ENCODE measurements at regions not wholly inside any gene's neighbourhood (a gene's known extent, or its start where the extent isn't known, plus 50 kb on each side); places are given as distances from the start of the nearest gene placed in this dataset.
"Not testable (repeated sequence)": the region's sequence is repeated elsewhere in the genome, so short reads cannot be mapped to it uniquely, and the experiment has no call there.

DNA sequence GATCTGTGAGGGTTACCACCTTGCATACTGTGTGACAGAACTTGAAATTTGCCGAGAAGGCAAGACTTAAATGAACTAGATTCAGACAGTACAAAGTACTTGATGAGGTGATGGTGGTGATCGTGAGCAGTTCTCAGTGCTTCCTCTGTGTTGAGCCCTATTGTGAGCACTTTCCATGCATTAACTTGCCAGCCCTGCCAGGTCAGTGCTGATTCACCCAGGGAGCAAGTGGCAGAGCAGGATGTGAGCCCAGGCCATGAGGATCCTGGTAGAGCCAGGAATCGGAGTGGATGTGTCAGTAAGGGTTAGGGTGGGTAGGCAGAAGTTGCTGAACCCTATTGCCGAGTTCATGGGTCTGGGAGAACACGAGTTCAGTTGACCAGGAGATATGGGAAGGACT is 4545.7 kb upstream of the TPTE start:
- no CpG with 5 or more reads among the region's 5 CpGs for WGBS, 3 donors
- not testable (repeated sequence) for H3K4me1 ChIP-seq (ENCODE audit: control insufficient read depth in 3 of 3, insufficient read depth in 2 of 3, low read depth in 1 of 3, low read length in 2 of 3); H3K36me3 ChIP-seq (ENCODE audit: control insufficient read depth in 3 of 3, insufficient read depth in 2 of 3, low read depth in 1 of 3, low read length in 3 of 3); H3K27me3 ChIP-seq (ENCODE audit: control insufficient read depth in 3 of 3, insufficient read depth in 3 of 3, low read length in 3 of 3); FAIRE-seq; H3K4me3 ChIP-seq (ENCODE audit: low read depth in 1 of 3, low read length in 3 of 3); H3K9me3 ChIP-seq (ENCODE audit: control insufficient read depth in 2 of 2, insufficient read depth in 1 of 2, low read depth in 1 of 2, low read length in 1 of 2); DNase-seq; H3K27ac ChIP-seq (ENCODE audit: low read depth in 1 of 3, low read length in 2 of 3)

GRCh38 chr21:5997586-5997985 is 4523.8 kb upstream of the TPTE start:
- FAIRE-seq; H3K4me1 ChIP-seq (ENCODE audit: control insufficient read depth in 3 of 3, insufficient read depth in 2 of 3, low read depth in 1 of 3, low read length in 2 of 3); H3K27me3 ChIP-seq (ENCODE audit: control insufficient read depth in 3 of 3, insufficient read depth in 3 of 3, low read length in 3 of 3); H3K9me3 ChIP-seq (ENCODE audit: control insufficient read depth in 2 of 2, insufficient read depth in 1 of 2, low read depth in 1 of 2, low read length in 1 of 2); H3K36me3 ChIP-seq (ENCODE audit: control insufficient read depth in 3 of 3, insufficient read depth in 2 of 3, low read depth in 1 of 3, low read length in 3 of 3); DNase-seq; H3K27ac ChIP-seq (ENCODE audit: low read depth in 1 of 3, low read length in 2 of 3); H3K4me3 ChIP-seq (ENCODE audit: low read depth in 1 of 3, low read length in 3 of 3): not testable (repeated sequence)
- WGBS, 3 donors: no CpG with 5 or more reads among the region's 2 CpGs

DNA sequence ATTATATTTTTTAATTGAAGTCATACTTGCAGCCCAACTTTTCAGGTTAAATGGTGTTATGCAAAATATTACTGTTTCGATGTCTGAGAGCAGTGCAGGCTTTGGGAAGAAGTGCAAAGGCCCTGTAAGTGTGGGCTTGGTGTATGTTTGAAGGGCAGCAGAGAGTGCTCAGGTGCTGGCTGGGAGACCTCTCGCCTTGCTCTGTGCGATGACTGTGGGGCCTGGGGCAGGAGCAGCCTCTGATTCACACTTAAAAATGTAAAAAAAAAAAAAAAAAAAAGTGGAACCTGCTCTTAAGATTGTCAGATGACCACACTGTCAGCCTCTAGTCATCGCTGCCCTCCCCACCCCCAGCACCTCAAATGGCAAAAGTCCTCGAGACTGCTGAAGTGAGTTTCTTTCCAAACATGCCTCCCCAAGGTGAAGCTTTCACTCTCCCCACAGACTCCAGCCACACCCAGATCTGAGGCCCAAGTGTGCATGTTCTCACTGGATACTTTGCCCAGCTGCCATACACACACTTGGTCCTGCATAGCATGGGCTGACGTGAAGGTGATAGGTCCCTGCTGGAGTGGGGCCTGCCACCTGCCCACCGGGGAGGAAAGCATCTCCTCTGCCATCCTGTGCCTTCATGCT is 4505.8 kb upstream of the TPTE start:
- no CpG with 5 or more reads among the region's 7 CpGs for WGBS, 3 donors
- DNase-seq; H3K9me3 ChIP-seq (ENCODE audit: control insufficient read depth in 2 of 2, insufficient read depth in 1 of 2, low read depth in 1 of 2, low read length in 1 of 2); H3K4me3 ChIP-seq (ENCODE audit: low read depth in 1 of 3, low read length in 3 of 3); H3K36me3 ChIP-seq (ENCODE audit: control insufficient read depth in 3 of 3, insufficient read depth in 2 of 3, low read depth in 1 of 3, low read length in 3 of 3); H3K4me1 ChIP-seq (ENCODE audit: control insufficient read depth in 3 of 3, insufficient read depth in 2 of 3, low read depth in 1 of 3, low read length in 2 of 3); H3K27me3 ChIP-seq (ENCODE audit: control insufficient read depth in 3 of 3, insufficient read depth in 3 of 3, low read length in 3 of 3); H3K27ac ChIP-seq (ENCODE audit: low read depth in 1 of 3, low read length in 2 of 3); FAIRE-seq: not testable (repeated sequence)

- not testable (repeated sequence) for DNase-seq; FAIRE-seq; H3K27ac ChIP-seq (ENCODE audit: low read depth in 1 of 3, low read length in 2 of 3); H3K36me3 ChIP-seq (ENCODE audit: control insufficient read depth in 3 of 3, insufficient read depth in 2 of 3, low read depth in 1 of 3, low read length in 3 of 3); H3K27me3 ChIP-seq (ENCODE audit: control insufficient read depth in 3 of 3, insufficient read depth in 3 of 3, low read length in 3 of 3); H3K4me1 ChIP-seq (ENCODE audit: control insufficient read depth in 3 of 3, insufficient read depth in 2 of 3, low read depth in 1 of 3, low read length in 2 of 3); H3K9me3 ChIP-seq (ENCODE audit: control insufficient read depth in 2 of 2, insufficient read depth in 1 of 2, low read depth in 1 of 2, low read length in 1 of 2); H3K4me3 ChIP-seq (ENCODE audit: low read depth in 1 of 3, low read length in 3 of 3)
- WGBS, 3 donors: no CpG with 5 or more reads among the region's 5 CpGs
Observed at GRCh38 chr21:6020460-6020859, 4500.9 kb upstream of the TPTE start.

- H3K36me3 ChIP-seq (ENCODE audit: control insufficient read depth in 3 of 3, insufficient read depth in 2 of 3, low read depth in 1 of 3, low read length in 3 of 3); H3K27ac ChIP-seq (ENCODE audit: low read depth in 1 of 3, low read length in 2 of 3); H3K9me3 ChIP-seq (ENCODE audit: control insufficient read depth in 2 of 2, insufficient read depth in 1 of 2, low read depth in 1 of 2, low read length in 1 of 2); H3K27me3 ChIP-seq (ENCODE audit: control insufficient read depth in 3 of 3, insufficient read depth in 3 of 3, low read length in 3 of 3); DNase-seq; FAIRE-seq; H3K4me3 ChIP-seq (ENCODE audit: low read depth in 1 of 3, low read length in 3 of 3); H3K4me1 ChIP-seq (ENCODE audit: control insufficient read depth in 3 of 3, insufficient read depth in 2 of 3, low read depth in 1 of 3, low read length in 2 of 3): not testable (repeated sequence)
- no CpG with 5 or more reads among the region's 10 CpGs for WGBS, 3 donors
Observed at GRCh38 chr21:6020953-6021716, 4500.2 kb upstream of the TPTE start.

- DNase-seq; H3K36me3 ChIP-seq (ENCODE audit: control insufficient read depth in 3 of 3, insufficient read depth in 2 of 3, low read depth in 1 of 3, low read length in 3 of 3); FAIRE-seq; H3K27ac ChIP-seq (ENCODE audit: low read depth in 1 of 3, low read length in 2 of 3); H3K4me1 ChIP-seq (ENCODE audit: control insufficient read depth in 3 of 3, insufficient read depth in 2 of 3, low read depth in 1 of 3, low read length in 2 of 3); H3K4me3 ChIP-seq (ENCODE audit: low read depth in 1 of 3, low read length in 3 of 3); H3K27me3 ChIP-seq (ENCODE audit: control insufficient read depth in 3 of 3, insufficient read depth in 3 of 3, low read length in 3 of 3); H3K9me3 ChIP-seq (ENCODE audit: control insufficient read depth in 2 of 2, insufficient read depth in 1 of 2, low read depth in 1 of 2, low read length in 1 of 2): not testable (repeated sequence)
- no CpG with 5 or more reads among the region's 4 CpGs for WGBS, 3 donors
Observed at GRCh38 chr21:6021717-6022270, 4499.6 kb upstream of the TPTE start.

DNA sequence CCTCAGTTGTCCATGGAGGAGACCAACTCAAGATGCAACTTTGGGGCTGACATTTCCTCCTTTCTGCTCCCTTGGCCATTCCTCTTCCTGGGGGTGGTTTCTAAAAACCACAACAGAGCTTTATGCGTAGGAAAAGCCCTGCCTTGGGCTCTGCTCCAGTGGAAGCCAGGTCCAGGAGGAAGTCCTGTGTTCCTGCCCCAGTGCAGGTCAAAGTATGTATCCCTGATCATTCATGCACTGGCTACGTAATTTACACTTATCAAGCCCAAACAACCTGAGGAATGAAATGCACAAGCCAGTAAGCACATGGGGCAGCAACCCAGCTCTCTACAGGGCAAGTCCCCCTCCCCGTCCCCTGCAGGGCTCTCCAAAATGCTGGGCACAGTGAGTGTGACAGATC is 4498.1 kb upstream of the TPTE start:
- WGBS, 3 donors: no CpG with 5 or more reads among the region's 3 CpGs
- H3K9me3 ChIP-seq (ENCODE audit: control insufficient read depth in 2 of 2, insufficient read depth in 1 of 2, low read depth in 1 of 2, low read length in 1 of 2); FAIRE-seq; H3K36me3 ChIP-seq (ENCODE audit: control insufficient read depth in 3 of 3, insufficient read depth in 2 of 3, low read depth in 1 of 3, low read length in 3 of 3); DNase-seq; H3K4me3 ChIP-seq (ENCODE audit: low read depth in 1 of 3, low read length in 3 of 3); H3K4me1 ChIP-seq (ENCODE audit: control insufficient read depth in 3 of 3, insufficient read depth in 2 of 3, low read depth in 1 of 3, low read length in 2 of 3); H3K27ac ChIP-seq (ENCODE audit: low read depth in 1 of 3, low read length in 2 of 3); H3K27me3 ChIP-seq (ENCODE audit: control insufficient read depth in 3 of 3, insufficient read depth in 3 of 3, low read length in 3 of 3): not testable (repeated sequence)

DNA sequence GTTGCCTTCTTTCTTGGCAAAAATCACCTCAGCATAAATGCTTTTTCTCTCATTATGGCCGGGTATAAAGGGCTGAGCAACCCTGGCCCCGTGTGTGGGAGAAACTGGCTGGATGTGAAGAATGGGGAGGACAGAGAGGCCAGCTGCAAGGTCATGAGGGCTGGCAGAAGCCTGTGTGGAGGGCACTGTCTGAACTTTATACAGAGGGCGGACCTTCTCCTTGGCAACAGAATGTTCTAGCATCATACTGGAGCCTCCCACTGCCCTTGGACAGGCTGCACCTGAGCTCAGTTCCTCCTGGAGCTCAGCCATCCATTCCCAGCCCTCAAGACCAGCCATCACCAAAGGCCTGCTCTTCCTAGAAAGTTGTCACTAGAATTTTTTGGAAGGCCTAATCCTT is 4496.2 kb upstream of the TPTE start:
- not testable (repeated sequence) for H3K27me3 ChIP-seq (ENCODE audit: control insufficient read depth in 3 of 3, insufficient read depth in 3 of 3, low read length in 3 of 3); DNase-seq; H3K4me3 ChIP-seq (ENCODE audit: low read depth in 1 of 3, low read length in 3 of 3); H3K36me3 ChIP-seq (ENCODE audit: control insufficient read depth in 3 of 3, insufficient read depth in 2 of 3, low read depth in 1 of 3, low read length in 3 of 3); H3K4me1 ChIP-seq (ENCODE audit: control insufficient read depth in 3 of 3, insufficient read depth in 2 of 3, low read depth in 1 of 3, low read length in 2 of 3); H3K27ac ChIP-seq (ENCODE audit: low read depth in 1 of 3, low read length in 2 of 3); H3K9me3 ChIP-seq (ENCODE audit: control insufficient read depth in 2 of 2, insufficient read depth in 1 of 2, low read depth in 1 of 2, low read length in 1 of 2); FAIRE-seq
- WGBS, 3 donors: no CpG with 5 or more reads among the region's 3 CpGs
